HepG2 (cell line): ENCODE measurements at regions not wholly inside any gene's neighbourhood (a gene's known extent, or its start where the extent isn't known, plus 50 kb on each side); places are given as distances from the start of the nearest gene placed in this dataset.

Experiments
- ARNT2 ChIP-seq: sonication (generic); formaldehyde crosslinking; IDR thresholded peaks from 2 replicates; pipeline ENCODE4 v1.8.0; 2022; ENCODE audit warnings: mild to moderate bottlenecking, low read depth, missing genetic modification reagents, moderate library complexity
- ELF4 ChIP-seq: sonication (generic); formaldehyde crosslinking; IDR thresholded peaks from 2 replicates; pipeline ENCODE4 v1.5.0; 2020; ENCODE audit warnings: missing genetic modification reagents, mild to moderate bottlenecking, moderate library complexity, borderline replicate concordance
- JUND ChIP-seq: sonication (generic); formaldehyde crosslinking; IDR thresholded peaks from 2 replicates; pipeline ENCODE4 v1.8.0; 2022; ENCODE audit warnings: mild to moderate bottlenecking, missing genetic modification reagents
- PHB2 ChIP-seq: fragments of 450-650 bp; IDR thresholded peaks from 2 replicates; pipeline ENCODE4 v1.6.1; 2018; ENCODE audit not compliant: partially characterized antibody
- PLRG1 ChIP-seq: fragments of 450-650 bp; conservative IDR thresholded peaks from 2 replicates; pipeline ENCODE4 v1.6.1; 2016
- SIN3B ChIP-seq: fragments of 150-350 bp; IDR thresholded peaks from 2 replicates; pipeline ENCODE4 v1.6.1; 2014; ENCODE audit warnings: low read length
- YY1 ChIP-seq: IDR thresholded peaks from 2 replicates; pipeline ENCODE4 v1.6.1; 2011; ENCODE audit warnings: low read length, low read depth, moderate library complexity, mild to moderate bottlenecking; ENCODE audit not compliant: insufficient read depth, insufficient replicate concordance
- ZNF274 ChIP-seq: sonication (generic); formaldehyde crosslinking; IDR thresholded peaks from 2 replicates; pipeline ENCODE4 v1.5.1; 2020; ENCODE audit warnings: mild to moderate bottlenecking, missing genetic modification reagents
- ZNF878 ChIP-seq: sonication (generic); formaldehyde crosslinking; IDR thresholded peaks from 2 replicates; pipeline ENCODE4 v1.8.1; 2023; ENCODE audit warnings: mild to moderate bottlenecking, missing genetic modification reagents, moderate library complexity
- TF ChIP-seq, protein P1 (sequence below): sonication (generic); formaldehyde crosslinking; IDR thresholded peaks from 2 replicates; pipeline ENCODE4 v1.4.0; 2020; ENCODE audit warnings: mild to moderate bottlenecking, missing genetic modification reagents
- TF ChIP-seq, protein P2 (sequence below): sonication (generic); formaldehyde crosslinking; IDR thresholded peaks from 2 replicates; pipeline ENCODE4 v1.5.0; 2020; ENCODE audit warnings: missing genetic modification reagents

DNA sequence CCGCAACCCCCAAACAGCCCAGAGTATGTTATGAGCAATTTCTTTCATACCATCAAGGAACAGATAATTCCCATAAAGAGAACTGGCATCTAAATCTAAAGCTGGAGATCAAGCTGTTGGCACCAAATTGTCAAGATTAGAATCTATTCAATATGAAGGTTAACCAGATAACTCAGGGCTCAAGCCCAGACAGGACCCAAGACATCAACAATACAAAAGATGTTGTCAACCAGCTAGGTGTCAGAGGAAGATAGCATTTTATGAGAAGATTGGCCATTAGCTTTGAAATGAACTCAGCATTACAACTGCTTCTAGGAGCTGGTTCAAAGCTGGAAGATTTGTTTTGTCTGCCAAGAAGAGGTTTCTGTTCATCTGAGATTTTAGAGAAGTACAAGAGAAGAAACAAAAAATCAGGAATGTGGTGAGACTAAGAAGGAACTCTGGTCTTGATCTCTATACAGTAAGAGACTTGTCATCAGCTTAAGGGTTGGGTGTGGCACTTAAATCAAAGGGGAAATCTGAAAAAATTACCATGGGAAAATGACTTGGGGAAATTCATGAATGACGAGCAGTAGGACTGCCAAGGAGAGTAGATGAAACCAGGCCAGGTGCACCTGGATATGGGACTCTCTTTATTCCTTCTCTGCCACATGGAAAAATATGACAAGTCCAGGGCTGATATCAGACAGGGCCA is 64.2 kb upstream of the COX10 start (continued):
- TF ChIP-seq, protein P1, sequence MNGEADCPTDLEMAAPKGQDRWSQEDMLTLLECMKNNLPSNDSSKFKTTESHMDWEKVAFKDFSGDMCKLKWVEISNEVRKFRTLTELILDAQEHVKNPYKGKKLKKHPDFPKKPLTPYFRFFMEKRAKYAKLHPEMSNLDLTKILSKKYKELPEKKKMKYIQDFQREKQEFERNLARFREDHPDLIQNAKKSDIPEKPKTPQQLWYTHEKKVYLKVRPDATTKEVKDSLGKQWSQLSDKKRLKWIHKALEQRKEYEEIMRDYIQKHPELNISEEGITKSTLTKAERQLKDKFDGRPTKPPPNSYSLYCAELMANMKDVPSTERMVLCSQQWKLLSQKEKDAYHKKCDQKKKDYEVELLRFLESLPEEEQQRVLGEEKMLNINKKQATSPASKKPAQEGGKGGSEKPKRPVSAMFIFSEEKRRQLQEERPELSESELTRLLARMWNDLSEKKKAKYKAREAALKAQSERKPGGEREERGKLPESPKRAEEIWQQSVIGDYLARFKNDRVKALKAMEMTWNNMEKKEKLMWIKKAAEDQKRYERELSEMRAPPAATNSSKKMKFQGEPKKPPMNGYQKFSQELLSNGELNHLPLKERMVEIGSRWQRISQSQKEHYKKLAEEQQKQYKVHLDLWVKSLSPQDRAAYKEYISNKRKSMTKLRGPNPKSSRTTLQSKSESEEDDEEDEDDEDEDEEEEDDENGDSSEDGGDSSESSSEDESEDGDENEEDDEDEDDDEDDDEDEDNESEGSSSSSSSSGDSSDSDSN (CRISPR knock-in tag) = no peak
- TF ChIP-seq PHB2 (no peak), SIN3B (no peak), ZNF878 (no peak), JUND (CRISPR knock-in tag) (no peak), ZNF274 (CRISPR knock-in tag) (no peak), YY1 (no peak), ARNT2 (CRISPR knock-in tag) (no peak), ELF4 (CRISPR knock-in tag) (no peak), PLRG1 (no peak)
- TF ChIP-seq, protein P2, sequence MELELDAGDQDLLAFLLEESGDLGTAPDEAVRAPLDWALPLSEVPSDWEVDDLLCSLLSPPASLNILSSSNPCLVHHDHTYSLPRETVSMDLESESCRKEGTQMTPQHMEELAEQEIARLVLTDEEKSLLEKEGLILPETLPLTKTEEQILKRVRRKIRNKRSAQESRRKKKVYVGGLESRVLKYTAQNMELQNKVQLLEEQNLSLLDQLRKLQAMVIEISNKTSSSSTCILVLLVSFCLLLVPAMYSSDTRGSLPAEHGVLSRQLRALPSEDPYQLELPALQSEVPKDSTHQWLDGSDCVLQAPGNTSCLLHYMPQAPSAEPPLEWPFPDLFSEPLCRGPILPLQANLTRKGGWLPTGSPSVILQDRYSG (CRISPR knock-in tag) = no peak
